Superior temporal gyrus (tissue), 1 donor: ENCODE measurements at regions not wholly inside any gene's neighbourhood (a gene's known extent, or its start where the extent isn't known, plus 50 kb on each side); places are given as distances from the start of the nearest gene placed in this dataset.

Source experiments
- DNase-seq: peaks from one replicate; pipeline ENCODE4 v3.0.0-alpha.2; 2016; ENCODE audit errors: extremely low spot score

- no peak for DNase-seq
These were observed 187.5 kb downstream of the ADSS2 start for GRCh38 chr1:244264163-244264562.

GRCh38 chr1:244265507-244265906, 186.2 kb downstream of the ADSS2 start:
- DNase-seq: no peak

DNA sequence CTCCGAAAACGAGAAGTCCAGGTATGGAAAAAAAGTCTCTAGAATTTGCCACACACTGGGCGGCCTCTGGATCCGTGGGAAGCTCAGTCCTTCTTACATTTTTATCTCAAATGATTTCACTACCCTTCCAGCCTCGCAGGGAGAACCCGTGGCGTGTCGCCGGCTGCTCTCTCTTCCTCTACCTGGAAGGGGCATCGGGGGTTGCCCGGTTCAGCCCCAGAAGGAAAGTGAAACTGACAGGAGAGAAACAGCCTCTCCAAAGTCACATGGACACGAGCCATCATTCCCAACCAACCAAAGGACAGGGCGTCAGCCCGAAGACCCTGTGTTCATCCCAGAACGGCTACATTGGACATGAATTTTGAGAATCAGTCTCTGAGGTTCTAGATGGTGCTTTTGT, 182.5 kb downstream of the ADSS2 start:
- DNase-seq: no peak

- DNase-seq: no peak
These were observed 180.7 kb downstream of the ADSS2 start for GRCh38 chr1:244271004-244271403.

DNA sequence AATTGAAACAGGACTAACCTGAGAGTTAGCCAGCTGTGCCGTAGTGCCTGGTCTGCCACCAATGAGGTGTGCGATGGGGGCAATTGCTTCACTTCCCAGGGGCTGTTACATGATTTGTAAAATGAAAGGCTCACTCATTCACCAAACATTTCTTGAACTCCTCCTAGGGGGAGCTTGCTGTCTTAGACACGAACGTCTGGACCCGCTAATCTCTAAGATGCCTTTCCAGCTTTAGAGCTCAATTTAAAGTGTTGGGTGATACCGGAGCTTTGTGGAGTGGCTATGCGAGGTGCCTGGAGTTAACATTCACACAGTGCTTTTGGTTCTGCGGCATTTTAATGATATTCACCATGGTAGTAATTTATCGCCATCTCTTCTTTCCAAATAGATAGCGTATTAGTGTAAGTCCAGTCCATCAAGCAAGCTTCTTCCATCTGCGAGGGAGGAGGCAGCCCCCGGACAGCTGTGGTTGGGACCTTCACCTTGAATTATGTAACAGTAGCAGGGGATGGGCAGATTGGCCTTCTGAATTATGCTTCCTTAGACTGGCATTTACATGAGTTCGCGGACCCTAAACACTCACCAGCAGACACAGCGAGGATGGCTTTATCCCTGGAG, 179.9 kb downstream of the ADSS2 start:
- no peak for DNase-seq

DNA sequence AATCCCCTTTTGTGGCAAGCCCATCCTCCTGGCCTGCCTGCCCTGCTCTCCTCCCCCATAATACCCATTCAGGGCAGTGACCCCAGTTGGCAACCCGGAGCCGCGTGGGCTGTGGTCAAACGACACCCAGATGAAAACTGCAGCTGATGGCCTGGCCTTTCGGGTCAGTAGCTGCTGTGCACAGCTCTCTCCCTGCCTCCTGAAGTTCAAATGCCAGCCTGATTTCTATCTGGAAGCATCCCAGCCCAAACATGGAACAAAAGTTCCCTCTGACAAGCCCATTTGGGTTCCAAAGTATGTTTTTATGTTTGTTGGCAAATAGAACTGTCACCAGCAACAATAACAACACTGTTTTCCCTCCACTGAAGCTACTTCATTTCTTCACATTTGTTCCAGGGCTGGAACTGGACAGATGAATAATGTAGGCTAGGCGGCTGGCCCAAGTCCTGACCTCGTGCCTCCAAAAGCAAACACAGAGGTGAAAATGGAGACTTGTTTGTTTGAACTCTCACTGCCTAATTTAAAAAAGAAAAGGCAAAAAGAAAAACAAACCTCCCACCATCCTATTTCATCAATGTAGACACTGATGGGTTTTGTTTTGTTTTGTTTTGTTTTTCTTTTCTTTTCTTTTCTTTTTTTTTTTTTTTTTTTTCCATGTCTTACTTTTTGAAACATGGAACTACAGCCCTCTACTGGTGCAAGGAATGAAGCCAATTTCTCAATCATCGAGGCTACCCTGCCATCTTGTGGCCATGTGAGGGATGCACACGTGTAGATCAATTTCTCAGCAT, 179.0 kb downstream of the ADSS2 start:
- DNase-seq: peak; percentile 97

- DNase-seq: peak; percentile 74
These were observed 178.4 kb downstream of the ADSS2 start for GRCh38 chr1:244273262-244273844.

- no peak for DNase-seq
These were observed 177.7 kb downstream of the ADSS2 start for GRCh38 chr1:244273845-244274619.

DNA sequence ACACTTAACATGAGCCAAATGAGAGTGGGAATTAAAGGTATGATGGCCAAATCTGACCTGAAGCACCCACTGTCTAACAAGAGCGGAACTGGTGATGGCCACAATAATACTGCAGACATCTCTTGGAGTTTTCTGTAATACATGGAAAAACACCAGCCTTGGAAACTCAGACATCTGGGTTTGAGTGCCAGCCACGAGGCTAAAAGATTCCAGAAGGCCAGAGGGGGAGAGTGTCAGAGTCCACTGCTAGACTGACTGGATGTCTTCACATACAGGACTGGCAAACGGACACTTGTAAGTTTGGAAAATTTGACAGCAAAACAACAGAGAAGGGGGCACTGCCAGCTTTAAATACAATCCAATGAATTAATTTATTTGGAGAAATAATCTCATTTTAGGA, 175.1 kb downstream of the ADSS2 start:
- no peak for DNase-seq

DNA sequence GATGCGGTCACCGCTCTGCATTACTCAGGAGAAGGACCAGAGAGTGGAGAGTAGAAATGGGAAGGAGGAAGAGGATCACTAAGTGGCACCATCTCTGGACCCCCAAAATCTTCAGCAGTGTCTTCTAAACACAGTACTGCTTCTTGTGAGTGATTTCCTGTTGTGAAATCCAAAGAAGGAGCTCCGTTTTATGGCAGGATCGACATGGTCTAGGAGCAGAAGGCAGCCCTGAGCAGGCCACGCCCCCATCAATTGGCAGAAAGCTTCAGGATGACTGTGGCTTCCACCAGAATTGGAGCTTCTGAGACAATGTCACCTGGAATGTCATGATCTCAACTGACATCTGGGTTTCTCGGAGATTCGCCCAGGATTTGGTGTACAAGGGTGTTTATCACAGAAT, 171.5 kb downstream of the ADSS2 start:
- no peak for DNase-seq

GRCh38 chr1:244280859-244281258, 170.8 kb downstream of the ADSS2 start:
- no peak for DNase-seq

- no peak for DNase-seq
These were observed 167.9 kb downstream of the ADSS2 start for GRCh38 chr1:244283772-244284171.

GRCh38 chr1:244284641-244285156, 167.0 kb downstream of the ADSS2 start:
- DNase-seq: no peak

DNA sequence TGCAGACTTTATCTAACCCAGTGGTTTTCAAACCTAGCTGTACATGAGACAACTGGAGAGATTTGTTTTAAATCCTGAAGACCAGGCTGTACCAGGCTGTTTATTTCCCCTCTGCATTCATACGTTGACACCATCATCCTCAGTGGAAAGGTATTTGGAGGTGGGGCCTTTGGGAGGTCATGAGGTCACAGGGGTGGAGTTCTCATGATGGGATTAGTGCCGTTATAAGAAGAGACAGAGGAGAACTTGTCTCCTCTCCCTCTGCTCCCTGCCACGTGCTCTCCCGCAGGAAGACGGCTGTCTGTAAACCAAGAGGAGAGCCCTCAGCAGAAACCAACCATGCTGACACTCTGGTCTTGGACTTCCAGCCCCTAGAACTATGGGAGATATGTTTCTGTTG, 165.4 kb downstream of the ADSS2 start:
- no peak for DNase-seq

DNA sequence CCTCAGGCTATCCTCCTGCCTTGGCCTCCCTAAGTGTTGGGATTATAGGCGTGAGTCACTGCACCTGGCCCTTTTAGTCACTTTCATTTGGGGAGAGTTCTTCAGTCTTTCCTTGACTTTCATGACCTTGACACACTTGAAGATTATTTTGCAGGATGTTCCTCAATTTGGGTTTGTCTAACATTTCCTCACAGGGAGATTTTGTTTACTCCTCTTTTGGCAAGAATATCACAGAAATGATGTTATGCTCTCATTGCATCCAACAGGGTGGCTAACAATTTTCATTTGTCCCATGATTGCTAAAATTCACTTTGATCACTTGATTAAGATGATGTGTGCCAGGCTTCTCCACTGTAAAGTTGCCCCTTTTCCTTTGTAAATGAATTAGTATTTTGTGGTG, 164.0 kb downstream of the ADSS2 start:
- DNase-seq: no peak

DNA sequence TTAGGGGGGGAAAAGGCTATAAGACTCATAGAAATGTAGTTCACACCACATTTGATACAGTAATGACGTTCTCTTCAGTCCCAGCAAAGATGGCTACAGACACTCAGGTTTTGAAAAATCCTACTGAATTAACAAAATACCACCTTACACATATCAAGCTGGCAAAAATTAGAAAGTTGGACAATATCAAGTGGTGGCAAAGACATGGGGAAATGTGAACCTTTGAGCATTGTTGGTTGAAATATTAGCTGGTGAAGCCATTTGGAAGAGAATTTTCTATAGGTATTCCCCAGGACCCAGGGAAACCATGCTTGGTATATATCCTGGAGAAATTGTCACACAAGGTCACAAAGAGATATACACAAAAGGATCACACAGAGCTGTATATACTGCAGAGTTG, 163.0 kb downstream of the ADSS2 start:
- no peak for DNase-seq

- DNase-seq: no peak
These were observed 161.5 kb downstream of the ADSS2 start for GRCh38 chr1:244289991-244290785.

GRCh38 chr1:244291236-244292201, 160.2 kb downstream of the ADSS2 start:
- DNase-seq: no peak

GRCh38 chr1:244294599-244295224, 157.0 kb downstream of the ADSS2 start:
- no peak for DNase-seq

GRCh38 chr1:244296003-244296402, 155.7 kb downstream of the ADSS2 start:
- DNase-seq: peak; percentile 38
